Fibroblast of lung (primary cell): ENCODE measurements at regions not wholly inside any gene's neighbourhood (a gene's known extent, or its start where the extent isn't known, plus 50 kb on each side); places are given as distances from the start of the nearest gene placed in this dataset.

ENCODE experiments used
- DNase-seq, 2 donors: peaks; one replicate each; pipeline versions ENCODE4 v3.0.0 to v3.0.0-alpha.2; 2010; ENCODE audit warnings: low read depth in 2 of 2
- H2AFZ ChIP-seq: 2 replicates; pipeline ENCODE4 v1.5.1; 2012; ENCODE audit warnings: low read length, control low read depth, inconsistent platforms
- H3K27ac ChIP-seq: 2 replicates; pipeline ENCODE4 v1.5.1; 2011; ENCODE audit warnings: low read length, control low read depth; ENCODE audit not compliant: insufficient read depth
- H3K27me3 ChIP-seq: 2 replicates; pipeline ENCODE4 v1.5.1; 2011; ENCODE audit warnings: mild to moderate bottlenecking, low read length; ENCODE audit not compliant: control insufficient read depth, insufficient read depth
- H3K36me3 ChIP-seq: 2 replicates; pipeline ENCODE4 v1.5.1; 2011; ENCODE audit warnings: low read length; ENCODE audit not compliant: control insufficient read depth, insufficient read depth
- H3K4me1 ChIP-seq: 2 replicates; pipeline ENCODE4 v1.5.1; 2011; ENCODE audit warnings: low read length; ENCODE audit not compliant: control insufficient read depth, insufficient read depth; ENCODE audit errors: extremely low read depth
- H3K4me2 ChIP-seq: 2 replicates; pipeline ENCODE4 v1.5.1; 2011; ENCODE audit warnings: low read length, control low read depth; ENCODE audit not compliant: insufficient read depth; ENCODE audit errors: extremely low read depth
- H3K4me3 ChIP-seq, 4 experiments: fragments of 200-600 bp in 1 of 4; sonication (generic) in 1 of 4; replicated peaks in 1 of 4; 2 replicates each; pipeline ENCODE4 v1.5.1; 2011 to 2016; ENCODE audit warnings: low read length in 4 of 4, low read depth in 3 of 4, mild to moderate bottlenecking in 3 of 4, control low read depth in 2 of 4, inconsistent platforms in 1 of 4, mixed read lengths in 1 of 4; ENCODE audit not compliant: insufficient read depth in 1 of 4; ENCODE audit errors: control extremely low read depth in 1 of 4
- H3K79me2 ChIP-seq: 2 replicates; pipeline ENCODE4 v1.5.1; 2012; ENCODE audit warnings: mild to moderate bottlenecking, low read length, inconsistent platforms; ENCODE audit not compliant: control insufficient read depth, insufficient read depth
- H3K9ac ChIP-seq: 2 replicates; pipeline ENCODE4 v1.5.1; 2011; ENCODE audit warnings: mild to moderate bottlenecking, low read length, control low read depth; ENCODE audit not compliant: insufficient read depth
- H3K9me3 ChIP-seq: 2 replicates; pipeline ENCODE4 v1.5.1; 2012; ENCODE audit warnings: low read depth, low read length; ENCODE audit not compliant: control insufficient read depth, insufficient read depth
- H4K20me1 ChIP-seq: 2 replicates; pipeline ENCODE4 v1.5.1; 2011; ENCODE audit warnings: low read length; ENCODE audit not compliant: control insufficient read depth, insufficient read depth; ENCODE audit errors: extremely low read depth
- EZH2 ChIP-seq: IDR thresholded peaks from 2 replicates; pipeline ENCODE4 v1.5.1; 2012; ENCODE audit warnings: low read length, control low read depth, mild to moderate bottlenecking; ENCODE audit errors: missing control alignments
- TF ChIP-seq, protein P1 (sequence below), 2 donors: IDR thresholded peaks in 1 of 2; conservative IDR thresholded peaks in 1 of 2; 1 replicate in 1 of 2; 2 replicates in 1 of 2; pipeline ENCODE4 v1.5.1; 2011 to 2012; ENCODE audit warnings: low read length in 2 of 2, control low read depth in 1 of 2, inconsistent platforms in 1 of 2, low read depth in 1 of 2, mild to moderate bottlenecking in 1 of 2

- TF ChIP-seq, protein P1, sequence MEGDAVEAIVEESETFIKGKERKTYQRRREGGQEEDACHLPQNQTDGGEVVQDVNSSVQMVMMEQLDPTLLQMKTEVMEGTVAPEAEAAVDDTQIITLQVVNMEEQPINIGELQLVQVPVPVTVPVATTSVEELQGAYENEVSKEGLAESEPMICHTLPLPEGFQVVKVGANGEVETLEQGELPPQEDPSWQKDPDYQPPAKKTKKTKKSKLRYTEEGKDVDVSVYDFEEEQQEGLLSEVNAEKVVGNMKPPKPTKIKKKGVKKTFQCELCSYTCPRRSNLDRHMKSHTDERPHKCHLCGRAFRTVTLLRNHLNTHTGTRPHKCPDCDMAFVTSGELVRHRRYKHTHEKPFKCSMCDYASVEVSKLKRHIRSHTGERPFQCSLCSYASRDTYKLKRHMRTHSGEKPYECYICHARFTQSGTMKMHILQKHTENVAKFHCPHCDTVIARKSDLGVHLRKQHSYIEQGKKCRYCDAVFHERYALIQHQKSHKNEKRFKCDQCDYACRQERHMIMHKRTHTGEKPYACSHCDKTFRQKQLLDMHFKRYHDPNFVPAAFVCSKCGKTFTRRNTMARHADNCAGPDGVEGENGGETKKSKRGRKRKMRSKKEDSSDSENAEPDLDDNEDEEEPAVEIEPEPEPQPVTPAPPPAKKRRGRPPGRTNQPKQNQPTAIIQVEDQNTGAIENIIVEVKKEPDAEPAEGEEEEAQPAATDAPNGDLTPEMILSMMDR (conservative IDR thresholded peaks at IDR 0.05 in 1 of 2, IDR thresholded peaks at IDR 0.05 in 1 of 2; ENCODE audit: low read depth in 1 of 2, low read length in 2 of 2): no peak
- TF ChIP-seq EZH2: no peak
- Histone ChIP-seq H4K20me1 (no peaks in the 10 kb centered on the region), H3K27ac (peak overlapping the region; percentile 67), H3K79me2 (no peaks in the 10 kb centered on the region), H3K9me3 (no peaks in the 10 kb centered on the region), H3K36me3 (no peaks in the 10 kb centered on the region), H3K9ac (no peak overlapping the region), H2AFZ (peak overlapping the region; percentile 50), H3K4me1 (peaks cover 9% of the 10 kb centered on the region), H3K4me2 (peak overlapping the region; percentile 72), H3K27me3 (no peaks in the 10 kb centered on the region), H3K4me3 (no peak overlapping the region)
- peak; percentile 91 to 100 for DNase-seq
Observed at GRCh38 chr1:98086796-98087441, 166.1 kb upstream of the DPYD start.

- Histone ChIP-seq H2AFZ (no peak overlapping the region), H3K4me2 (no peak overlapping the region), H3K9ac (no peak overlapping the region), H4K20me1 (no peaks in the 10 kb centered on the region), H3K36me3 (no peaks in the 10 kb centered on the region), H3K27ac (peak overlapping the region; percentile 66), H3K4me3 (no peak overlapping the region), H3K27me3 (no peaks in the 10 kb centered on the region), H3K4me1 (peaks cover 9% of the 10 kb centered on the region), H3K79me2 (no peaks in the 10 kb centered on the region), H3K9me3 (no peaks in the 10 kb centered on the region)
- DNase-seq: peak in 1 of 2 donors; percentile 87
- no peak for TF ChIP-seq EZH2
- TF ChIP-seq, protein P1 (conservative IDR thresholded peaks at IDR 0.05 in 1 of 2, IDR thresholded peaks at IDR 0.05 in 1 of 2; ENCODE audit: low read depth in 1 of 2, low read length in 2 of 2): no peak
Observed at GRCh38 chr1:98086156-98086555, 165.3 kb upstream of the DPYD start.

GRCh38 chr1:98084188-98084587 lies 163.4 kb upstream of the DPYD start:
- peak in 1 of 2 donors; percentile 72 for DNase-seq
- peak overlapping the region; percentile 63 for H2AFZ ChIP-seq
- H3K4me1 ChIP-seq: peaks cover 6% of the 10 kb centered on the region
- H3K9me3 ChIP-seq: no peaks in the 10 kb centered on the region
- TF ChIP-seq, protein P1 (conservative IDR thresholded peaks at IDR 0.05 in 1 of 2, IDR thresholded peaks at IDR 0.05 in 1 of 2; ENCODE audit: low read depth in 1 of 2, low read length in 2 of 2): no peak
- TF ChIP-seq EZH2: no peak
- no peaks in the 10 kb centered on the region for H3K36me3 ChIP-seq
- H3K79me2 ChIP-seq: no peaks in the 10 kb centered on the region
- no peaks in the 10 kb centered on the region for H3K27me3 ChIP-seq
- H3K9ac ChIP-seq: no peak overlapping the region
- H4K20me1 ChIP-seq: no peaks in the 10 kb centered on the region
- peak overlapping the region; percentile 23 for H3K4me2 ChIP-seq
- no peak overlapping the region for H3K4me3 ChIP-seq
- no peak overlapping the region for H3K27ac ChIP-seq
